ENCODE measurements at regions not wholly inside any gene's neighbourhood (a gene's known extent, or its start where the extent isn't known, plus 50 kb on each side); places are given as distances from the start of the nearest gene placed in this dataset.

DNA sequence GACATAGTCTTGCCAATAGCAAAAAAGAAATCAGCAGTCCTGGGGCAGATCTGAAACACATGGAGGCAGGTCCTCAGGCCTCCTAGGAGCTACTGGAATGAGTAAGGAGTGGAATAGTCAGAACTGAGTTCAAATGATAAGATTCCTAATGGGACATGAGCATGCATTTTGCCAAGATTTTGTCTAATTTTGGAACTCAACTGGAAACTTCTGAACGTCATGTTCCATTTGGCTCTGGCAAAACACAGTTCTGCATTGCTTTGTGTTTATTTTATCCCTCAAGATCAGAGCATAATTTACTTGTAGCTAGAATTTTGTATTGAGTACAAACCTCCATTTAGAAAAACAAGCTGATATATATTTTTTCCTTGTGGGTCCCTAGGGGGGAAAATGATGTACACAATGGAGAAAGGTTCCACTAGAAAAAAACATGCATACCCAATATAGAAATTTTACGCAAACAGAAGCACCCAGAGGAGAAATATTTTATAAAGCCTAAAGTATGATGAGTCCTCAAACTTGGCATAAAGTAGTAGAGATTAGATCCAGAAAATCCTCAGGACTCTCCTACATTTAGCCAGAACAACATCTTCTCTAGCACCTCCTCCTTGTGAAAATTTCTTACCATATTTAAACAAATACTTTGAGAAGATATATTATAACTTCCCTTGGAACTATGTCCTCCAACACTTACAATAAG, 149.0 kb upstream of the SERP2 start:
- no peak for DNase-seq

GRCh38 chr13:44229371-44230030, 144.1 kb upstream of the SERP2 start:
- DNase-seq: no peak

GRCh38 chr13:44230071-44230470, 143.6 kb upstream of the SERP2 start:
- no peak for DNase-seq

DNA sequence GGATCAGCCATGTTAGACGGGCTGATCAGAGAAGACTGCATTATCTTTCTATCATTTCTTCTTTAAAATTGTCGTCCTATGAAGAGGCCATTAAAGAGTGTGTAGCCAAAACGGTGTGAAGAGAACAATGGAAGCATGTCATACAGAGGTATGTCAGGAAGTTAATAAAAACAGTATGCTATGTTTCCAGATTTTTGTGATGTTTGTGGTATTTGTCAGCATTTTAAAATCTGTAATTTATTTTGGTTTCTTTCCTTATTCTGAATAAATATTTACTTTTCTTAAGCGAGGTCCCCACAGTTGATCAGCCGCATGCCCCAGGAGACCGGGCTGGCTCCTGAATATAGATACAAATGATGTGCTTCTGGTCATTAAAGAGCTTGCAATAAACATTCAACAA, 142.9 kb upstream of the SERP2 start:
- no peak for DNase-seq

DNA sequence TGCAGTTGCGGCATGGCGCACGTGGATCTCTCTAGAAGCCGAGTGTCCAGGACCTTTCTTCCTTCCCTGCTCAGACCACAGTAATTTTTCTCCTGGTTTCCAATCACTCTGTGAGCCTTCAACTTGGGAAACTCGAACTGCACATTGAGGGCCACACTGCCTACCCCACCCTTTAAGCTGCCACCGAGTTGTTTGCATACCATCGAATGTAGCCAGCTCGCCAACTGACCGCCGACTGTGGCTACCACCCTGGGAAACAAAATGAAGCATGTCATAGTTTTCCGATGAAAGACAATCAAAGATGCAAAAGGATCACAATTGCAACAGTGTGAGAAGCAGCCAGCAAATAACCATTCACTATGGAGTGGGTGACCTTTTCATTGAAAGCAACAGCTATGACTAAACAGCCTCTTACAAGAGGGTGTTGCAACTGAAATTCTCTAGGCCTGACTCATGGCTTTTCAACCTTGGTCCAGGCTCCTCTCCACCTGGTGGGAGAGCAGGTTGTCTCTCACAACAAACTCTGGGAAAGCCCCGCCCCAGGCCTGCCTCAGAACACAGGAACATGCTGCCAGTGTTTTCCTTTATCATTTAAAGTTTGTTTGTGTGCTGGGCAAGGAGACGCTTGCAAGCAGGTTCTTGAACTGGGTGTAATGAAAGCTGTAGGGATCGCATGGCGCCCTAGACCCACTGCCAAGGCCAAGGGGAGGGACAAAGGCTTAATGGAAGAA, 141.7 kb upstream of the SERP2 start:
- DNase-seq: peak; percentile 44 to 76 (median 69)

GRCh38 chr13:44232774-44233173, 140.8 kb upstream of the SERP2 start:
- DNase-seq: peak; percentile 18 to 54 (median 51)

DNA sequence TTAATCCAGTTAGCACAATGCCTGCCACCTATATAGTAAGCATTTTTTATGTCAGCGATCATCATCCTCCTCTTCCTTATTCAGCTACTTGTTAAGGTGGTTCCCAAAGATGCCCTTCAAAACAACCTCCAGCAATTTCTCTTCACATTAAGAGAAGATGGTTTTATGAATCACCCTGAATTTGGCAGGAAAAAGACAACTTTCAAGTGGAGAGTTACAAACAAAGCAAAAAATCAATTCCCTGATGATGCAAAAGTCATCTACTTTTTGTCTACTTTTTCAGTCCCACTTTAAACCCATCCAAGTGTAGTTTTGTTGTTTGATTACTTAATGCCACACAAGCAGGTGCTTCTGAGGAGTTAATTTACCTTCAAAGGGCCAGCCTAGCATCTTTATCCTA, 139.1 kb upstream of the SERP2 start:
- DNase-seq: no peak

DNA sequence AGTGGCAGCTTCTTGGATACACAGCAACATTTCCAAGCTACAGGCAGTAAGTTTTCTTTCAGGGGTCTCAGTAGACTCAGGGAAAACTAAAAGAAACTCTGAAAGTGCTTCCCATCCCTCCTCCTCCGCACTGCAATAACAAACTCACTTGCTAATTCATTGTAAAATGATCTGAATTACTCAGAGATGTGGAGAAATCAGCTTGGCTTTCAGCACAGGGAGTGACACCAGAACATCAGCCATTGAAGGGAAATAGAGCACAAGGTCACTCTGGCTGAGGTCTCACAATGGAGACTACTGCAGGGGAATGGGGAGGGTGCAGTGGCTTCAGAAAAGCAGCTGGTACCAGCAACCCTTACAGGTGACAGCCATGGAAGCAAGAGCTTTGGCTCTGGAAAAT, 137.3 kb upstream of the SERP2 start:
- DNase-seq: peak; percentile 37 to 67 (median 54)

- DNase-seq: peak; percentile 56 to 76 (median 60)
Measured at GRCh38 chr13:44236801-44237207, 136.8 kb upstream of the SERP2 start.

DNA sequence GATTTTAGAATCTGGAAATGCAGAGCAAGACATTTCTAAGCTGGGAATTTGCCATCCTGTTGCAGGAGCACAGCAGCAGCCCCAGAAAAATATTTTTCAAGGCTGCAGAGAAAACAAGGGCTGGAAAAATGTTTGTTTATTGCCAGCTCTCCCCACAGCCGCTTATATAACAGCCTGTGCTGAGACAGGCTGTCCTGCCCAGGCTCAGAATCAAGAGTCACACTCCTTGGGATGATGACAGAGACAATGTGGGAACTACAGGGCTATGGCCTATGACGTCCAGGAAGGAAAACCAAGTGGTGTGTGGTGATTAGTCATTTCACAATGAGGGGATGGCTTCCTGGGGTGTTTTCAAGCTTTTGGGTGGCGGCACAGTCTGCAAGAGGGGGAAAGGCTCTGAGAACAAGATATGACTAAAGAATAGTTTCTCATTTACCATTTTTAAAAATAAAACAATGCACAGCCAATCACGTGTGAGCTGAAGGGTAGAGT, 136.3 kb upstream of the SERP2 start:
- DNase-seq: peak; percentile 92 to 98 (median 97)

GRCh38 chr13:44237881-44238421, 135.7 kb upstream of the SERP2 start:
- no peak for DNase-seq

- no peak for DNase-seq
Measured at GRCh38 chr13:44240611-44241145, 132.9 kb upstream of the SERP2 start.

GRCh38 chr13:44241638-44242037, 132.0 kb upstream of the SERP2 start:
- no peak for DNase-seq

DNA sequence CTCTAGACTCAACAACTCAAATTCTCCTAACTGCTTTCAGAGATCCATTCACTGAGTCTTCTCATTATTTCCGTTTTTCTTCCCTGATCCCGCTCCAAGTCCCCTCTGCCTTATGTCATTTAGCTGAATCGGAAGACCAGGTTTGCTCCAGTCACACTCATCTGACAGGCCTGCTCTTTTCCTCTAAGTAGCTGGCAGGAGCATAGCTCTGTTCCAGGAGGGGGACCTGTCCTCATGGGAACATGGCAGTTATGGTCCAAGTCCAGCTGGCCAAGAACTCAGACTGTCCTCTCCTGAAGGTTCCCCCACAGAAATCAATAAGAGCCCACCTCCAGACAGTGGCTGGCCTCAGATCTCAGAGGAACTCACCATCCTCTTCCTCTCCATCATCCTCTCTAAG, 130.9 kb upstream of the SERP2 start:
- DNase-seq: no peak

DNA sequence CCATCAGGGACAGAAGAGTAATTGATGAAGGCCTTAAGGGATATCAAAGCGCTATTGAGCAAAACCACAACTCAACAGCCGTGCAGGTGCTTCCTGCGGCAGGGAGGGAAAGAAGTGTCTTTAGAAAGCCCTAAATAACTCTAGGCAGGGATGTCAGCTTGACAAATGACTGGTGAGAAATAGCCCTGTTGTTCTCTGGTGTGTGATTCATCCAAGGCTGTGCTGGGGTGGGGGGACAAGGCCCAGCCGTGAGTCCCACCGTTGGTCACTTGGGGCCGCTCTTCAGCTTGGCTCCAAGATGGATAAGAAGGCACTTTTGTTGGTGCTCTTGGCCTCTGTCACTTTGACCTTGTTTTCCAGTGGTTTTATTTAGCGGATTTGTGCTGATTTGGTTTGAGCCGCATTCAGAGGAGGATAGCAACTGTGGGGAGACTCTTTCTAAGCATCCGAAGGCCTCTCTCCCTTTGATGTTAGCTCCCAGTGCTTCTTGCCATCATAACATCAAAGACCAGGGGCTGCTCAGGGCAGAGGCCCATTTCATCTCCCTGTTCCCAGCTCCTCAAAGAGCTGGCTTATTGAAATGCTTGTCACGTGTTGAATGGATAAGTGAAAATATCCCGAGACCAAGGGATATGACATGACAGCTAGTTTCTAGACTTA, 130.3 kb upstream of the SERP2 start:
- peak; percentile 85 to 92 (median 86) for DNase-seq

DNA sequence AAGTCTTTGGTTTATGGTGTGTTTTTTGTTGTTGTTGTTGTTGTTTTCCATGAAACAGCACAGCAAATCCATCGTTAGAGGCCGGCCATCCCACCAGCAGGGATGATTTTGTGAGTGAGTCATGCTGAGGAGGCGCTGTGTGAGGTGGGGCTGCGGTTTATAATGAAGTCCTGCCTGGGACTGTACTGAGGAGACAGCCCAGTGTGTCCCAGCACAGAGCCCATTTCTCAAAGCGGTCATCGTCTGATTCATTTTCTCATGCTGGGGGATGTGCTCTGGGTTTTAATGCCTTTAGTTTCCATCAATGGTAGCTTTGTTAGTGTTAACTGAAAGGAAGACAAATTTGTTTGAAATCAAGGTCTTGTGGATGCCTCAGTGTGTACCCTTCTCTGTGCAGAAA, 129.3 kb upstream of the SERP2 start:
- peak; percentile 44 to 54 (median 51) for DNase-seq

DNA sequence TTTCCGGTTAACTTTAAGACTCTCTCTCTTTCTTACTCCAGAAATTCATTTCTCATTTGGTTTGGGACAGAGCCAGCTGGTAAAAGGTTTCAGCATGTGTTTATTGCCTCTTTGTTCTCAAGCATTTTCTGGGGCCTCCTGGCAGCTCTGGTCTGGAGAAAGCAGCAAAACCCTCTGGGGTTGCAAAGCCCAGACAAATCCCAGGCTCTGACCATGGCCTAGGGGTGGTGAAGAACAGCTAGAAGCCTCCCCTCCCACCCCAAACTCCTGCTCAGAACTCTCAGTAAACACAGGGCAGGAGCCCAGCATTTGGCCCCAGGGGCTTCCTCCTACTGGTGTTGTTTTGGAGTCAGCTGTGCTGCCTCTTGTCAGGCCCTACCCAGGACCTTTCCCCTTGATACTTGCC, 124.2 kb upstream of the SERP2 start:
- no peak for DNase-seq

DNA sequence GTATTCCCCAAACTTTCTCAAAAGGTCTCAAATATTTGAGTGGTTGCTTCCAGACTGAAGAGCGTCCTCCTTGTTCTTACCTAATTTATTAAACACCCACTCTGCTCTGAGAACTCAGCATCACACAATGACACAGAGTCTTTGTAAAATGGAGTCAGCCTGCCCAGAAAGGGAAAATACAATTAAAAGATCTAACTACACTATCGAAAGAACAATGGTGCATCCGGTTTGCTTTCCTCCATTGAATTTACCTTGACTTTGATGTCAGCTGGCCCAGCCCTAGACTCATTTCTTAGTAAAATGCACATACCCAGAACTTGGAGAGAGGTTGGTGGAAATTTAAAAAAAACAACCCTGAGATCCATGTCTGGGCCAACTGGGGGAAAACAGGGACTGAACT, 120.7 kb upstream of the SERP2 start:
- no peak for DNase-seq

DNA sequence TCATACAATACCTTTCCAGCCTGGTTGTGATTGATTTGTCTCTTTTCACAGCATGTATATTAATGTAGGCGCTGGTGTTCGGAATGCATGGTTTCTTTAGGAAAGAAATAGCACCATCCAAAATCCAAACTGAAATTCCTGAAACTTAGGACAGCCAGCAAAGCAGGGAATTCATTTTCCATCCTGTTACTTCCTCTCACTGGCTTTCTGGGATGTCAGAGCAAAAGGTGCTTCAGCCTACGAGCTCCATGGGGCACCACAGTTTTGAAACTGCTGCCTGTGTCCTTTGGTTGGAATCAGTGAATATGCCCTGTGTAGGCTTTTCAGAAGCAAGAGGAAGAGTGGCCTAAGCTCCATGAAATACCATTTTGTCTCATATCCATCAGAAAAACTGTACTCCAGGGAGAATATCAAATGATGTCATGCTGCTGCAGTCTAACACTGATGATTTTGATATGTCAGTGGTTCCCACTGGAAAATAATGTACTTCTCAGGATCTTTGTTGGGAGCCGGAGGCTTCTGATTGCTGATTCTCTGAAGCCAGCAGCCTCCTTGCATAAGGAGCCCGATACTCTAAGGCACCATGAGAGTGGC, 117.8 kb upstream of the SERP2 start:
- no peak for DNase-seq

DNA sequence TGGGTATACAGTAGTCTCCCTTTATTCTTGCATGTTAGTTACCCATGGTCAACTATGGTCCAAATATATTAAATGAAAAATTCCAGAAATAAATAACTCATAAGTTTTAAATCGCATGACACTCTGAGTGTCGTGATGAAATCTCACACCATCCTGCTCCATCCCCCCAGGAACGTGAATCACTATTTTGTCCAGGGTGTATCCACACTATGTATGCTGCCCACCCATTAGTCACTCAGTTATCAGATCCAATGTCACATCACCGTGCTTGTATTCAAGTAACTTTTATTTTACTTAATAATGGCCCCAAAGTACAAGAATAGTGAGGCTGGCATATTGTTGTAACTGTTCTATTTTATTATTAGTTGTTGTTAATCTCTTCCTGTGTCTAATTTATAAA, 115.8 kb upstream of the SERP2 start:
- DNase-seq: peak in 2 of 3 donors; percentile 47 to 50

GRCh38 chr13:44259045-44260027, 114.3 kb upstream of the SERP2 start:
- DNase-seq: peak; percentile 97

Data from suppressor macrophage treated with lipopolysaccharide for 1 hour (primary cell).